GM18508 (cell line): ENCODE measurements at regions not wholly inside any gene's neighbourhood (a gene's known extent, or its start where the extent isn't known, plus 50 kb on each side); places are given as distances from the start of the nearest gene placed in this dataset.

Experiments
- ATAC-seq: cut with Tn5 transposase; IDR thresholded peaks from one replicate; pipeline ENCODE4 v1.9.1; 2021; ENCODE audit warnings: moderate number of reproducible peaks; ENCODE audit not compliant: insufficient read depth, unreplicated experiment

GRCh38 chr11:79579063-79579462 lies 138.2 kb upstream of the TENM4 start:
- ATAC-seq = no peak

DNA sequence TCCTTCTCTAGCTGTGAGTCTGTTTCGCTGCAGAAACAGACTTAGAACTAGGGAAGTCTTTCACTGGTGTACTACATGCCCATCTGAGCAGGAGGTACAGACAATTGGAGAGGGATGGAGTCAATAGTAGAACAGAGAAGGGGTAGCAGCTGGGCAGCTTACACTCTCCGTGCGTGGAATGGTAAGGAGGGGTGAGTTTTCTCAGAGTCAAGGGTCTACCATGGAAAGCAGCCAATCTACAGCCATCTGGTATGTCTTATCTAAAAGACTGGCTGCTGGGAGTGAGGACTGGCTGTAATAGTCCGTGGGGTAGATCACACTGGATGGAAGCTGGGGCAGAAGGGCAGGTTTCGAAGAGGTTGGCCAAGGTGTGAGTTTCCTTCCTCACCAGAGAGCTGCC lies 137.3 kb upstream of the TENM4 start:
- ATAC-seq = no peak

DNA sequence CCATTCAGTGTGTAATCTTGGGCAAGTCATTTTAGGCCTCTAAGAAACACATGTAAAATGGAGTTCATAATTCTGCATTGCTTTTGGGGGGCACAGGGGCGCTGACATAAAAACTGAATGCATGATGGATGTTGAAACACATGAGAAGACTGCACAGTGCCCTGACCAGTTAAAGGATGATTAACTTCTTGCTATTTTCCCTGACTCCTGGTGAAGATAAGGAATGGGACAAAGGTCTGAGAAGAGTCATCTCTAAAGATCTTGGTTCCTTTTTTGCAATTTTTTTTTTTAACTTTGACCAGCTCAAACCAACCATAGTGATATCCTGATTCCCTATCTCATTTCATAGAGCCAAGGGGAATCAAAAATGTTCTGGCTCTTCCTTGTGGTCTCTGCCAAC lies 134.9 kb upstream of the TENM4 start:
- no peak for ATAC-seq

DNA sequence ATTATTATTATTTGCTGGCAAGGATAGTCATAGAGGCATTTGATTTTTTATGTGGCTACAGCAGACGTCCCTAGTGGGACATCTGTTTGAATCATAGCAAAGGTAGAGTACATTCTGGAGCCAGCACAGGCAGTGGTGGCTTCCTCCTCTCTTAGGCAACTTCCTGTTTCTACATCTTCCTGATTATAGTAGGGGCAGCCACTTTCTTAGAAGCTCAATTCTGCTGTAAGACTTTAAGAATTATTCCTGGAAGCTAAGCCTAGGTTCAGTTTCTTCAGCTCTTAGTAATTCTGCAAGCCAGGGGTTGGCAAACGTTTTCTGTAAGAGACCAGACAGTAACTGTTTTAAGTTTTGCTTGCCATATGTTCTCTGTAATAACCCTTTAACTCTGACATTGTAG lies 129.3 kb upstream of the TENM4 start:
- ATAC-seq = no peak

DNA sequence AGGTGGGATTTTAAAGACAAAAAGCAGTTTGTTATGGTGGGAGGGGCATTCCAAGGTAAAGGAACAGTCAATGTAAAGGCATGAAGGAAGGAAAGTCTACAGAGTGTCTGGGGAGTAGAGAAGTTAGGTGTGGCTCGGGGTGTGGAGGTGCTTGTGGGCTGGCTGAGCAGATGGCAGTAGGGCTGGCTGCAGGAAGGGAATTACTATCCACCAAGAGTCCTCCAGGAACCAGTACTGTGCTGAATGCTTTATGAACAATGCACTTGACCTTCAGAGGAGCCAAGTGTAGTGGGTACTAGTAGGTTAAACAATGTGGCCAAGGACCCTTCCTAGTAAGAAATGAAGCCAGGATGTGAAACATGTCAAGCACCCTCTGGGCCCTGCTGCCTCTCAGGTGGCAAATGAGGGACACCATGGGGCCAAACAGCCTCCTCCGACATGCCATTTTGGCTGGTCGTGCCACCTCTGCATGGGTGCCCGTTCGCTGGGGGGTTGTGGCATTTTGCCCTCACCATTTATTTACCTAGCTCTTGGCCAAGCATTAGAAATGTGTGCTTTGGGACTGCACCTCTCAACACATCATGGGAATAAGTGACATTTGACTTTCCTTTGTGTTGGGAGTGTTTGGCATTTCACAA lies 123.6 kb upstream of the TENM4 start:
- ATAC-seq = no peak

GRCh38 chr11:79561496-79561895 lies 120.7 kb upstream of the TENM4 start:
- no peak for ATAC-seq

DNA sequence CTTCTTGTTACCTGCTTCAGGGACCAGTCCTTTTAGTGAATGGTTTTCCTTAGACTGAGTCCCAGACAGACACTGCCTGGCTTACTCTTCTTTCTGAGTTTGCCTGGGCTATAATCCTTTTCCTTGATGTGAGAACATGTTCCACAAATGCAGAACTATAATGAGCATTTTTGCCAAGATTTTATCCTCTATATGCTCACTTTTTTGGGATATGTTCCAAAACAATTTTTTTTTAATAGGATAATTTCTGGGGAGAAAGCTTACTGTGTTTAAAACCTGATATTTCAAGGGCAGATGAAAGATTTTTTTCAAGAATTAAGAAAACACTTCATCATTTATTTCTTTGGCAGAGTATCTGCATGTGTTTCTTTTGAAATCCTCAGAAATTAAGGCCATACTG lies 110.0 kb upstream of the TENM4 start:
- no peak for ATAC-seq

DNA sequence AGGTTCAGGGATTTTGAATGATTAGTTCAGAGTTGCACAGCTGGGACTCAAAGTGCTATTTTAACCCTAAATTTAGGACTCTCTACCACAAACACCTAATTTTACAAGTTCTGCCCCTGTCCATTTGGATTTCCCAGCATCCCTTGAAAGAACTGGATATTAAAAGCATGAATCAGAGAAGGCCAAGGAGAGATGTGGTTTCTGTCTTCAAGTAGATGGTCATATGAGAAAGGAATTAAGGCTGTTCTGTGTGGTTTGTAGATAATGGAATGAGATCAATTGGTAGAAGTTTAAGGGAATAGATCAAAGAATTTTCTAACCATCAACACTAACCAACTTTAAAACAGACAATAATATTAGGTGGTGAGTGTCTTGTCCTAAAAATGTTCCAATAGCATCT lies 106.4 kb upstream of the TENM4 start:
- no peak for ATAC-seq

DNA sequence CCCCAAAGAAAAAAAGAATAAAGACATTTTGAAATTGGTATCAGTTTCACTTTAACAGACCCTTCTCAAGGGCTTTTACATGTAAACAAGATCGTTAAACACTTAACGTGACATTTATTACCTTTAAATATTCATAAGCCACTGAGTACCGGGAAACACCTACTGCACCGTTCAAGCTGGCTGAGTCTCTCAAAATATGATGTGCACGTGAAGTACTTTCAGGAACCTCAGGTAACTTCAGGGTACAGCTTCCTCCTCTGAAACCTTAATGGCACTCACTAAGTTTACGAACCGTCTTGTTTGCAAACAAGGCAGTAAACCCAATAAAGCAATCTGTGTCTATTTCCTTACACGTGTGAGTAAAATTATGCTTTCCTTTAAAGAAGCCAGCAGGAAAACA lies 105.5 kb upstream of the TENM4 start:
- no peak for ATAC-seq

DNA sequence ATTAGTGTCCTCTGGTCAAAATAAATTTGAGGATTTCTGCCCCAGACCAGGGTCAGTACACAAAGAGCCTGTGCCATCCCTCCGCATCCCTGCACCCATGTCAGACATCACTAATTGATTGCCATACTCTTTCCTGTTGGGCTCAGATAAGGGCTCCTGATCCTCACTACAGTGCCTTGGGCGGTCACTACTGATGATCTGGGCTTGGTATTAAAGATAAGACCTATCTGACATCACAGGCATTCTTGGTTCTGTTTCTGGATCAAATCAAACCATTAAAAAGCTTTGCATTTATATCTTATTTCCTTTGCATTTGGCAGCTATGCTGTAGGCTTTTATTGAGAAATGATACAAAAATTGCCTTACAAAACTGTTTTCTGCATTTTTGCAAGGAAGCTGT lies 103.5 kb upstream of the TENM4 start:
- no peak for ATAC-seq

DNA sequence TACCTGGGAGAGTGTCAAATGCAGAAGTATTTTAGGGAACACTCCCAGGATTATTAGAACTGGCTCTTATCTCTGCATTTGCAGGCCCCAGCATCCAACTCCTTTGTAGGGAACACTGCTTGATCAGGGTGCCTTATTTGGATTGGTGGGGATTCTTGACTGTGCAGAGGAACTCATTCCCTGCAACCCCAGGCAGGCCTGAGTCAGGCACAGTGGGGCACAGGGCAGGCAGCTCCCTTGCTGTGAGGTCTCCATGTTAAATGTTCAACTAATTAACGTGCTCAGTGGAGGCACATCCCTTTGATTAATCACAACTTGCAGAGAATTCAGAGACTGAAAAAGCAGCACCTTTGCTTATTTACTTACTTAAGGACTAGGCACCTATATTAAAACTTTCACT lies 102.3 kb upstream of the TENM4 start:
- ATAC-seq = no peak

GRCh38 chr11:79541466-79541865 lies 100.6 kb upstream of the TENM4 start:
- ATAC-seq = no peak

DNA sequence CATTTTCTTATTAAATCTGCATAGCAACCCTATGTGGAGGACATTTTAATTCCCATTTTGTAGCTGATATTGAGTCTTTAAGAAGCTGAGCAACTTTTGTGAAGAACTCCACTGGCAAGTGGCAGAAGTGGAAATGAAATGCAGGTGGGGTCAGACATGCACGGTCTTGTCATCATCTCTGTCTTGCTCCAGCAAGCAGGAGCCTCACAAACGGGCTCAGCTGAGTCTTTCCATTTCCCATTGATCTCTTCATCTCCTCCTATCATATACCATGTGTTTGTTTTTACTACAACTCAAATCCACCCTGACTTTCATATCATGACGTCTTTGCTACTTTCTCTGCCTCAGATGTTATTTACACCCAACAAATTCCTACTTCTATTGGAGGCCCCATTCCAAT lies 97.9 kb upstream of the TENM4 start:
- no peak for ATAC-seq

DNA sequence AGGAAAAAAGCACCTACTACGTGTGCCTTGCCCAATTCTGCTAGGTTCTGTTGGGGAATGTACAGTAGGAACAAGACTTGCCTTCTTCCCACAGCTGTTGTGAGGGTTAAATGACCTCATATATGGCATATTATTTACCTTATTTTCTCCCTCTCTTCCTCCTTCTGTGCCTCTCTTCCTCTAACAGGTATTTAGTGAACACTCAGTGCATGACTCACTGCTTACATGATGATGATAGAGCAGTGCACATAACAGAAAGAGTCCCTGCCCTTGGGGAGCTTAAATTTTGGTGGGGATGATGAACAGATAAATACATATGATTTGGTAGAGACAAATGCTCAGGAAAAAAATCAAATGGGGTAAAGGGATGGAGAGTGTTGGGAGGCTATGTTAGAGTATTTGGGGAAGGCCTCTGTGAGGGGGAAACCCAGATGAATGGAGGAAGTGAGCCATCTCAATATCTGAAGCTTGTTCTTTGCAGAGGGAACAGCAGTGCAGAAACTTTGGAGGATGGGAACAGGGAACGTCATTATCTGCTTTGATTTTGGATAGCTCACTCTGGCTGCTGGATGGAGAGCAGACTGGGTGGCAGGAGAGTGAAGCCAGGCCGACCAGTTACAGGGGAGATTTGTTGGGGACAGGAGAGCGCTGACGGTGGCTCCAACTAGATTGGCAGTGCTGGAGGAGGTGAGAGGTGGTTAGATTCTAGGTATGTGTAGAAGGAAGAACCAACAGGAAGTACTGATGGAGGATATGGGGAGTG lies 95.5 kb upstream of the TENM4 start:
- no peak for ATAC-seq

- ATAC-seq = no peak
Measured at GRCh38 chr11:79535606-79536005, 94.8 kb upstream of the TENM4 start.

DNA sequence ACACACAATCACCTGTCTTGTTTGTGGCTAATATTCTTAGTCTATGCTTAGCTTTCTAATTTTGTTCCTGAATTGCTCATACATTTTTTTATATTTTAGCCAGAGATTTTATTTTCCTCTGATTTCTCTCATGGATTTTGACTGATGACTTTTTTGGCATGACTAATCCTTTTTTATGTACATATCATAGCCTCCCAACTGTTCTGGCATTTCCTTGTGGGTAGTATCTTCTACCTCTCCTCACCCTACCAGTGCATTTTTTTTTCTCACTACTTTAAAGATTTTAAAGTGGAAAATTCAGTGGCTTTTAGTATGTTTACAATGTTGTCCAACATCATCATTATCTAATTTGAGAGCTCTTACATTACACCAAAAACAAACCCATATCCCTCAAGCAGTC lies 84.4 kb upstream of the TENM4 start:
- no peak for ATAC-seq

DNA sequence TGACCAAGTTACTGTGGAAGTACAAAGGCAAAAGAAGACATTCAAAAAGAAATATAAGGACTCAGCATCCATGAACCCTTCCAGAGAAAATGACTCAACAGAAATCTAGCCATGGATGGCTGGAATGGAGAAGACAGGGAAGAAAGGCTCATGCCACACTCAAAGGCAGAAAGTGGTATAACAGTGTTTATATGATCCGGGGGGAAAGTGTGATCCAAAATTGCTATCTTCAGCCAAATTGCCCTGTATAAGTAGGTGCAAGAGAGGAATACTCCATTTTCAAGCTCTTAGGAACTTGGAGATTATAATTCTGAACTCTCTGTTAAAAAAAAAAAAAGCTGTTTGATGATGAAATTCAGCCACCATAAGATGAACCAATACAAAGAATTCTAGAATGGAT lies 81.8 kb upstream of the TENM4 start:
- ATAC-seq = no peak

DNA sequence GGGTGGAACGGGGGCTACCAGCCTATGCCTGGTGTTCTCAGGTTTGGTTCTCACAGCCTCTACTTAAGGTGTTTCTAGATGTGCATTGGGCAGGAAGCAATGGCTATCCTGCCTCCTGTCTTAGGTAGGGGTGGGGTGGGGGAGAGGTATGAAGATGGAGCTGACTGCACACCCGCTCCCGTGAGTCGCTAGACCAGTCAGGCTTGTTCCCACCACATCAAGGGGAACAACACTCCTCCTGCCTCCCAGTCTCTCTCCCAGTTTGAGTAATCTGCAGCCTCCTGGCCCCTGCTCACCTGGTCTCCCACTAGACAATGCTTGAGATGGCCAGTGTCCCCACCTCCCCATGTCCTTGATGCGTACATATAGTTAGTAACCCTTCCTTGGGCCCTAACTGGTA lies 79.3 kb upstream of the TENM4 start:
- ATAC-seq = no peak

DNA sequence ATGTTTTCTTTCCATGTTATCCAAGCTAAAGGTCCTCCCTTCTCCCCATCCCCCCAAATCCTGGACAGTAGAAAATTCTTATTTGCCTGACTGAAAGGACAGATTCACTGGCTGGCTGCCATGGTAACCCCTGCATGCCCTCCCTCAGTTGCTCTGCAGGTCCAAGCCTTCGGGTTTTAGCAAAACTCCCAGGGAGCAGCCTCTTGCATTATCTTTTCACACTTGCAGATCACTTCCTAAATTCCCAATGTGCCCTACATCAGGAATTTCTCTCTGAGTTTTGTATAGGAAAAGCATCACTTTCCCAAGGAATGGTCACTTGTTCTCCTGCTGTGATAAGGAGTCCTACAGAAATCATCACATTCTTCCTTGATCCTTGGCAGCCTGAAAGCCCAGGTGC lies 75.0 kb upstream of the TENM4 start:
- ATAC-seq = no peak

DNA sequence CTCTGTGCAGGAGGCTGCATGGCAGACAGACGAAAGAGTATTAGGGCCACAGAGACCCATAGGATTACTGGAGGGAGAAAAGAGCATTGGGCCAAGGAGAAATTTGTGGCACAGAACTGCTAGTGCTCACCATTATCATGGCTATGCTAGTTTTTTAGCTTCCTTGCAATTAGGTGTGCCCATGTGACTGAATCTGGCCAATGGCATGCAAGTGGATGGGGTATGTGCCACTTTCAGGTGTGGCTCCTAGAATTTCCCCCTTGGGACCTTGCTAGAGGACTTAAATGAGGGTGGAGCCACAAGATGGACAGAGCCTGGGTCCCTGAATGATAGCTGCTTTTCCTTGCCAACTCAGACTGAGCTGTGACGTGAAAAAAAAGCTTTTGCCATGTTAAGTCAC lies 73.9 kb upstream of the TENM4 start:
- no peak for ATAC-seq

GRCh38 chr11:79514290-79514689 lies 73.5 kb upstream of the TENM4 start:
- no peak for ATAC-seq

DNA sequence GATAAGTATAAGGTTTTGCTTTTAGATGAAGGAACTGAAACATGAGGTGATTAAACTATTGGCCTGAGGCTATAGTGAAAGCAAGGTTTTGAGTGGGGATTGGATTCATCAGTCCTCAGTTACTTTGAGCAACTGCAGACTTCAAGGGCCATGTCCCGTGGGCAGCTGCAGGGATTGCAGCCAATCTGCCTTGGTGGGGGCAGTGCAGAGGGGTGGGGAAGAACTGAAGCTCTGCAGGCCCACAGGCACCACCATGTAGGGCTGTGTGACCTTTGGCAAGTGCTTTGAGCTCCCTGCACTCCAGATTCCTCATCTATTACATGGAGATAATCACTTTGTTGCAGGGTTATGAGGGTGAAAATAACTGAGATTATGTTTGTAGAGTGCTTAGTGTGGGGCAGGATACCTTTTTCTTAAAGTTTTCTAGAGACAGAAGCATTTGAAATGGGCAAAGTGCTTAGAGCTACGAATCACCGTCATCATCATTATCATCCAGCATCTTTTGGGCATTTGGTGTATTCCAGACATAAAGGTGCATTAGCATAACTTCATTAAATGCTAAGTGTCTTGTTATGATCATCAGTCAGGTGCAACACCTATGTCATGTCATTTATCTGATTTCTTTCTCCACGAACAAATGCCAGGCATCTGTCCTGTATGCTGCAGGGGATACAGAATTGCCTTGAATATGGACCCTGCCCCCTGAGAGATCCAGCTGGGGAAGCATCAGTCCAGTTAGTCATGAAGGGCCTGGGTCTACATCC lies 72.1 kb upstream of the TENM4 start:
- no peak for ATAC-seq
